GM23338 (cell line): ENCODE measurements at regions not wholly inside any gene's neighbourhood (a gene's known extent, or its start where the extent isn't known, plus 50 kb on each side); places are given as distances from the start of the nearest gene placed in this dataset.

ENCODE experiments used
- ATAC-seq: fragments of 200-7000 bp; cut with Tn5 transposase; 3 replicates; pipeline ENCODE4 v1.9.1; 2020
- DNase-seq: peaks from one replicate; pipeline ENCODE4 v3.0.0-alpha.2; 2015; ENCODE audit warnings: low spot score
- H2AFZ ChIP-seq: fragments of 200-600 bp; sonication (generic); 2 replicates; pipeline ENCODE4 v1.8.0; 2016; ENCODE audit warnings: antibody characterized with exemption, mild to moderate bottlenecking, moderate library complexity
- H3F3A ChIP-seq: fragments of 200-600 bp; sonication (generic); replicated peaks from 2 replicates; pipeline ENCODE4 v1.8.0; 2017; ENCODE audit warnings: antibody characterized with exemption, mixed run types, low read depth
- H3K27ac ChIP-seq: fragments of 200-600 bp; sonication (generic); 2 replicates; pipeline ENCODE4 v1.6.1; 2016; ENCODE audit warnings: low read depth
- H3K27me3 ChIP-seq: fragments of 200-600 bp; sonication (generic); 2 replicates; pipeline ENCODE4 v1.8.0; 2016; ENCODE audit warnings: mild to moderate bottlenecking, mixed run types, moderate library complexity; ENCODE audit not compliant: insufficient read depth
- H3K36me3 ChIP-seq: fragments of 200-600 bp; sonication (generic); 2 replicates; pipeline ENCODE4 v1.8.0; 2016; ENCODE audit warnings: mild to moderate bottlenecking; ENCODE audit not compliant: insufficient read depth
- H3K4me1 ChIP-seq: fragments of 200-600 bp; sonication (generic); 2 replicates; pipeline ENCODE4 v1.8.0; 2016; ENCODE audit warnings: mild to moderate bottlenecking, moderate library complexity; ENCODE audit not compliant: insufficient read depth
- H3K4me2 ChIP-seq: fragments of 200-600 bp; sonication (generic); 2 replicates; pipeline ENCODE4 v1.7.1; 2017; ENCODE audit warnings: mixed run types
- H3K4me3 ChIP-seq: fragments of 200-600 bp; sonication (generic); 2 replicates; pipeline ENCODE4 v1.6.1; 2016; ENCODE audit warnings: mixed run types
- H3K79me2 ChIP-seq: fragments of 200-600 bp; sonication (generic); replicated peaks from 2 replicates; pipeline ENCODE4 v1.8.0; 2017; ENCODE audit warnings: mild to moderate bottlenecking; ENCODE audit not compliant: insufficient read depth
- H3K9me2 ChIP-seq: fragments of 200-600 bp; sonication (generic); 2 replicates; pipeline ENCODE4 v1.8.0; 2017; ENCODE audit not compliant: insufficient read depth
- H4K20me1 ChIP-seq: fragments of 200-600 bp; sonication (generic); replicated peaks from 2 replicates; pipeline ENCODE4 v1.8.0; 2017; ENCODE audit warnings: mild to moderate bottlenecking; ENCODE audit not compliant: insufficient read depth
- H3K27ac Mint-ChIP-seq: 2 replicates; pipeline ENCODE4 v1.8.0; 2020; ENCODE audit warnings: inconsistent platforms, mild to moderate bottlenecking, moderate library complexity, mixed read lengths
- H3K27me3 Mint-ChIP-seq: 3 replicates; pipeline ENCODE4 v1.8.0; 2022; ENCODE audit warnings: low read depth, mild to moderate bottlenecking, moderate library complexity, mixed read lengths, inconsistent platforms; ENCODE audit not compliant: insufficient read depth, poor library complexity
- H3K36me3 Mint-ChIP-seq: 3 replicates; pipeline ENCODE4 v1.8.0; 2021; ENCODE audit warnings: low read depth, mild to moderate bottlenecking, inconsistent platforms, moderate library complexity, mixed read lengths
- H3K4me1 Mint-ChIP-seq: 3 replicates; pipeline ENCODE4 v1.8.0; 2020; ENCODE audit warnings: mild to moderate bottlenecking, inconsistent platforms, mixed read lengths
- H3K4me3 Mint-ChIP-seq: 3 replicates; pipeline ENCODE4 v1.8.0; 2021; ENCODE audit warnings: moderate library complexity, mild to moderate bottlenecking, inconsistent platforms, mixed read lengths
- H3K9me3 Mint-ChIP-seq: 3 replicates; pipeline ENCODE4 v1.8.0; 2020; ENCODE audit warnings: moderate library complexity, mild to moderate bottlenecking, inconsistent platforms, mixed read lengths
- CREB1 ChIP-seq: fragments of 250-450 bp; sonication (Bioruptor Pico); IDR thresholded peaks from 2 replicates; pipeline ENCODE4 v1.5.0; 2020; ENCODE audit warnings: low read depth, mild to moderate bottlenecking, moderate library complexity
- ETS1 ChIP-seq: IDR thresholded peaks from 2 replicates; pipeline ENCODE4 v1.6.1; 2016; ENCODE audit warnings: antibody characterized with exemption
- JUNB ChIP-seq: IDR thresholded peaks from one replicate; pipeline ENCODE4 v1.6.1; 2016; ENCODE audit warnings: antibody characterized with exemption; ENCODE audit not compliant: unreplicated experiment
- NANOG ChIP-seq: IDR thresholded peaks from 2 replicates; pipeline ENCODE4 v1.6.1; 2016; ENCODE audit warnings: antibody characterized with exemption, borderline replicate concordance
- STAT1 ChIP-seq: IDR thresholded peaks from one replicate; pipeline ENCODE4 v1.6.1; 2016; ENCODE audit warnings: antibody characterized with exemption; ENCODE audit not compliant: unreplicated experiment
- ZNF462 ChIP-seq: fragments of 250-450 bp; sonication (Bioruptor Pico); IDR thresholded peaks from 2 replicates; pipeline ENCODE4 v1.5.0; 2020; ENCODE audit warnings: mild to moderate bottlenecking, moderate library complexity

GRCh38 chr5:63131626-63132285 is 553.1 kb downstream of the LRRC70 start (continued):
- TF ChIP-seq ZNF462 (no peak), STAT1 (no peak), CREB1 (CRISPR knock-in tag) (no peak), JUNB (no peak), NANOG (no peak), ETS1 (no peak)

- peaks cover 3% of the 10 kb centered on the region for H3K9me2 ChIP-seq
- H3K4me3 Mint-ChIP-seq, result no peak overlapping the region
- H3K36me3 Mint-ChIP-seq, result peaks cover 2% of the 10 kb centered on the region; the same call in 2 of the 3 replicates
- peaks cover 19% of the 10 kb centered on the region for H3K4me1 Mint-ChIP-seq
- no peak overlapping the region for H3K4me3 ChIP-seq
- no peaks in the 10 kb centered on the region for H3K79me2 ChIP-seq
- H3K9me3 Mint-ChIP-seq, result peaks cover 3% of the 10 kb centered on the region; the same call in 1 of the 3 replicates
- H3K27me3 Mint-ChIP-seq, result no peaks in the 10 kb centered on the region
- H3K27ac Mint-ChIP-seq, result no peak overlapping the region
- no peaks in the 10 kb centered on the region for H3F3A ChIP-seq
- DNase-seq (no peak), ATAC-seq (no peak)
- peaks cover 17% of the 10 kb centered on the region; the same call in 1 of the 2 replicates for H3K4me1 ChIP-seq
- no peaks in the 10 kb centered on the region for H3K36me3 ChIP-seq
- no peak overlapping the region for H3K27ac ChIP-seq
- H3K4me2 ChIP-seq, result no peak overlapping the region
- no peaks in the 10 kb centered on the region for H4K20me1 ChIP-seq
- no peaks in the 10 kb centered on the region for H3K27me3 ChIP-seq
- H2AFZ ChIP-seq, result no peak overlapping the region
- no peak for TF ChIP-seq ZNF462
Measured at GRCh38 chr5:63128761-63129160, 550.1 kb downstream of the LRRC70 start.
